IMR-90 (cell line): ENCODE measurements at regions not wholly inside any gene's neighbourhood (a gene's known extent, or its start where the extent isn't known, plus 50 kb on each side); places are given as distances from the start of the nearest gene placed in this dataset.

ENCODE experiments used
- ATAC-seq: fragments of 200-7000 bp; cut with Tn5 transposase; 2 replicates; pipeline ENCODE4 v1.9.1; 2020; ENCODE audit warnings: low read depth, mild to moderate bottlenecking, moderate library complexity
- BruUV-seq: library from RNA; stranded (reverse); fragments of 400-500 nt; replicated peaks from 2 replicates; lab custom pipeline; 2021; lab: Mats Ljungman, UMichigan
- CTCF ChIA-PET: fragments of 300-600 bp; formaldehyde crosslinking; extraction: SDS; loops from one replicate; lab custom pipeline; 2021; ENCODE audit warnings: antibody characterized with exemption; lab: Yijun Ruan, JAX
- POLR2A ChIA-PET: fragments of 300-600 bp; sonication (Branson Sonifier 250); formaldehyde crosslinking; loops from one replicate; lab custom pipeline; 2022; ENCODE audit warnings: antibody characterized with exemption; ENCODE audit not compliant: unreplicated experiment; lab: Charles Lee
- DNase-seq: peaks from one replicate; pipeline ENCODE4 v3.0.0; 2013
- H2AFZ ChIP-seq: replicated peaks from 2 replicates; pipeline ENCODE3; 2013; ENCODE audit warnings: low read length, mild to moderate bottlenecking; ENCODE audit not compliant: poor library complexity
- H2AK5ac ChIP-seq: 2 replicates; pipeline ENCODE4 v1.6.1; 2013; ENCODE audit warnings: low read depth, low read length, inconsistent platforms
- H2AK9ac ChIP-seq: replicated peaks from 2 replicates; pipeline ENCODE3; 2013; ENCODE audit warnings: mild to moderate bottlenecking, low read depth, low read length, moderate library complexity; ENCODE audit not compliant: poor library complexity
- H2BK120ac ChIP-seq: 2 replicates; pipeline ENCODE4 v1.6.1; 2013; ENCODE audit warnings: low read depth, low read length, inconsistent platforms
- H2BK15ac ChIP-seq: 3 replicates; pipeline ENCODE4 v1.6.1; 2013; ENCODE audit warnings: low read depth, low read length, inconsistent platforms
- H2BK20ac ChIP-seq: 2 replicates; pipeline ENCODE4 v1.6.1; 2013; ENCODE audit warnings: low read depth, mild to moderate bottlenecking, inconsistent platforms, low read length, moderate library complexity
- H2BK5ac ChIP-seq: 2 replicates; pipeline ENCODE4 v1.6.1; 2013; ENCODE audit warnings: mild to moderate bottlenecking, low read depth, low read length, inconsistent platforms; ENCODE audit not compliant: poor library complexity, severe bottlenecking
- H3K14ac ChIP-seq: replicated peaks from 2 replicates; pipeline ENCODE4 v1.6.1; 2013; ENCODE audit warnings: low read depth, low read length, inconsistent platforms
- H3K18ac ChIP-seq: 2 replicates; pipeline ENCODE4 v1.6.1; 2013; ENCODE audit warnings: low read depth, low read length, control low read depth
- H3K23ac ChIP-seq: 2 replicates; pipeline ENCODE4 v1.6.1; 2013; ENCODE audit warnings: low read depth, low read length, inconsistent platforms
- H3K27ac ChIP-seq: 2 replicates; pipeline ENCODE4 v1.5.1; 2013; ENCODE audit warnings: mild to moderate bottlenecking, control low read depth, low read length; ENCODE audit not compliant: insufficient read depth
- H3K27me3 ChIP-seq: 2 replicates; pipeline ENCODE4 v1.6.1; 2013; ENCODE audit warnings: low read length; ENCODE audit not compliant: control insufficient read depth, insufficient read depth
- H3K36me3 ChIP-seq: 2 replicates; pipeline ENCODE4 v1.6.1; 2013; ENCODE audit warnings: low read length, mixed read lengths; ENCODE audit not compliant: control insufficient read depth, insufficient read depth
- H3K4ac ChIP-seq: 2 replicates; pipeline ENCODE4 v1.6.1; 2013; ENCODE audit warnings: low read depth, low read length, inconsistent platforms
- H3K4me1 ChIP-seq: 2 replicates; pipeline ENCODE4 v1.6.1; 2013; ENCODE audit warnings: low read length, mixed read lengths; ENCODE audit not compliant: control insufficient read depth, insufficient read depth
- H3K4me2 ChIP-seq: 2 replicates; pipeline ENCODE4 v1.6.1; 2013; ENCODE audit warnings: low read depth, mild to moderate bottlenecking, control low read depth, low read length, moderate library complexity
- H3K4me3 ChIP-seq: 2 replicates; pipeline ENCODE4 v1.5.1; 2013; ENCODE audit warnings: low read depth, mild to moderate bottlenecking, control low read depth, low read length, moderate library complexity; ENCODE audit not compliant: insufficient read depth
- H3K56ac ChIP-seq: 2 replicates; pipeline ENCODE4 v1.6.1; 2013; ENCODE audit warnings: low read length, inconsistent platforms; ENCODE audit not compliant: insufficient read depth; ENCODE audit errors: extremely low read depth
- H3K79me1 ChIP-seq, 2 experiments: 2 replicates each; pipeline ENCODE4 v1.6.1; 2013; ENCODE audit warnings: low read length in 2 of 2, inconsistent platforms in 1 of 2, low read depth in 1 of 2
- H3K9ac ChIP-seq: 2 replicates; pipeline ENCODE4 v1.6.1; 2013; ENCODE audit warnings: low read depth, low read length, control low read depth
- H3K9me1 ChIP-seq: 2 replicates; pipeline ENCODE4 v1.6.1; 2013; ENCODE audit warnings: low read length, inconsistent platforms; ENCODE audit not compliant: insufficient read depth
- H3K9me3 ChIP-seq: 2 replicates; pipeline ENCODE4 v1.6.1; 2013; ENCODE audit warnings: low read length; ENCODE audit not compliant: control insufficient read depth, insufficient read depth
- H4K20me1 ChIP-seq: 2 replicates; pipeline ENCODE4 v1.6.1; 2013; ENCODE audit warnings: low read length, inconsistent platforms; ENCODE audit not compliant: insufficient read depth
- H4K5ac ChIP-seq: 2 replicates; pipeline ENCODE4 v1.6.1; 2013; ENCODE audit warnings: mild to moderate bottlenecking, low read depth, low read length, control low read depth
- H4K8ac ChIP-seq, 2 experiments: 2 replicates each; pipeline ENCODE4 v1.6.1; 2013; ENCODE audit warnings: low read depth in 2 of 2, low read length in 2 of 2, control low read depth in 1 of 2, inconsistent platforms in 1 of 2
- H4K91ac ChIP-seq: 2 replicates; pipeline ENCODE4 v1.6.1; 2013; ENCODE audit warnings: low read depth, low read length, inconsistent platforms; ENCODE audit not compliant: insufficient read depth
- BHLHE40 ChIP-seq: fragments of 150-350 bp; IDR thresholded peaks from 2 replicates; pipeline ENCODE4 v1.6.1; 2016; ENCODE audit warnings: mild to moderate bottlenecking, low read depth, low read length
- CEBPB ChIP-seq: IDR thresholded peaks from 2 replicates; pipeline ENCODE4 v1.6.1; 2012; ENCODE audit warnings: low read depth, low read length, improper control_type of control experiment
- CHD1 ChIP-seq: IDR thresholded peaks from 2 replicates; pipeline ENCODE4 v1.6.1; 2012; ENCODE audit warnings: low read depth, low read length, improper control_type of control experiment
- CTCF ChIP-seq: conservative IDR thresholded peaks from 2 replicates; pipeline ENCODE4 v1.5.1; 2012; ENCODE audit warnings: mild to moderate bottlenecking, low read depth, low read length, improper control_type of control experiment
- ELK1 ChIP-seq: fragments of 150-350 bp; IDR thresholded peaks from 2 replicates; pipeline ENCODE4 v1.6.1; 2016; ENCODE audit warnings: low read depth, mild to moderate bottlenecking, low read length, moderate library complexity, borderline replicate concordance
- FOS ChIP-seq: fragments of 150-350 bp; IDR thresholded peaks from 2 replicates; pipeline ENCODE4 v1.6.1; 2016; ENCODE audit warnings: low read depth, low read length
- MAFK ChIP-seq: IDR thresholded peaks from 2 replicates; pipeline ENCODE4 v1.6.1; 2012; ENCODE audit warnings: low read depth, low read length, improper control_type of control experiment
- MAZ ChIP-seq: IDR thresholded peaks from 2 replicates; pipeline ENCODE4 v1.6.1; 2012; ENCODE audit warnings: low read depth, mild to moderate bottlenecking, low read length, improper control_type of control experiment, moderate library complexity, borderline replicate concordance
- MXI1 ChIP-seq: IDR thresholded peaks from 2 replicates; pipeline ENCODE4 v1.6.1; 2012; ENCODE audit warnings: low read depth, mild to moderate bottlenecking, low read length, moderate library complexity, borderline replicate concordance
- NFE2L2 ChIP-seq: fragments of 150-350 bp; IDR thresholded peaks from 2 replicates; pipeline ENCODE4 v1.6.1; 2016; ENCODE audit warnings: low read depth, mild to moderate bottlenecking, low read length
- POLR2A ChIP-seq: IDR thresholded peaks from 2 replicates; pipeline ENCODE4 v1.6.1; 2012; ENCODE audit warnings: mild to moderate bottlenecking, low read depth, low read length
- RAD21 ChIP-seq: IDR thresholded peaks from 2 replicates; pipeline ENCODE4 v1.6.1; 2012; ENCODE audit warnings: low read length, improper control_type of control experiment
- RCOR1 ChIP-seq: IDR thresholded peaks from 2 replicates; pipeline ENCODE4 v1.6.1; 2012; ENCODE audit warnings: mild to moderate bottlenecking, low read length, improper control_type of control experiment; ENCODE audit not compliant: insufficient replicate concordance
- RFX5 ChIP-seq: IDR thresholded peaks from 2 replicates; pipeline ENCODE4 v1.8.0; 2012; ENCODE audit warnings: low read depth, mild to moderate bottlenecking, low read length, moderate library complexity
- SMC3 ChIP-seq: fragments of 150-350 bp; IDR thresholded peaks from 2 replicates; pipeline ENCODE4 v1.6.1; 2016; ENCODE audit warnings: low read depth, mild to moderate bottlenecking, antibody characterized with exemption, low read length, moderate library complexity
- USF2 ChIP-seq: fragments of 150-350 bp; IDR thresholded peaks from 2 replicates; pipeline ENCODE4 v1.6.1; 2017; ENCODE audit warnings: mild to moderate bottlenecking, antibody characterized with exemption, low read length, low read depth
- WGBS, 2 experiments: methylation state at CpG; one replicate each; pipeline versions ENCODE4 v1.1.5 to v1.1.7; 2013; ENCODE audit warnings: missing lambda C conversion rate in 2 of 2; ENCODE audit not compliant: insufficient read length in 1 of 2; ENCODE audit errors: extremely low coverage in 2 of 2; 5-methylcytosine and 5-hydroxymethylcytosine counted together
- dilution Hi-C: fragments of 300-500 bp; cut with HindIII; formaldehyde crosslinking; loops from one replicate; pipeline ENCODE4 v1.14.3; 2018; ENCODE audit warnings: low sequenced_read_pairs; ENCODE audit not compliant: unreplicated experiment
- in situ Hi-C: fragments of 300-500 bp; cut with MboI; formaldehyde crosslinking; loops from 3 replicates; pipeline ENCODE4 v1.14.3; 2019; ENCODE audit warnings: low sequenced_read_pairs, inconsistent platforms, mixed read lengths
- intact Hi-C: fragments of 100-400 bp; cut with micrococcal nuclease; formaldehyde crosslinking; loops from 2 replicates; pipeline ENCODE4 v1.10.0; 2022

- no peaks in the 10 kb centered on the region for H4K20me1 ChIP-seq
- in situ Hi-C loops, result loop anchor here (10.0 kb wide), 1 partner anchor 56 kb away; no protein-coding TSS in a partner anchor
- CTCF ChIA-PET, result no interaction called here
Observed at GRCh38 chr15:26178640-26179220, 315.6 kb upstream of the ATP10A start.

More at GRCh38 chr15:26178640-26179220, 315.6 kb upstream of the ATP10A start:
- Histone ChIP-seq H2AK5ac (no peak overlapping the region), H3K4ac (no peak overlapping the region), H3K27me3 (no peaks in the 10 kb centered on the region), H3K36me3 (no peaks in the 10 kb centered on the region), H3K4me2 (no peak overlapping the region), H3K9me1 (no peaks in the 10 kb centered on the region), H3K79me1 (no peaks in the 10 kb centered on the region), H3K18ac (no peak overlapping the region), H2BK5ac (no peak overlapping the region), H3K56ac (no peak overlapping the region), H2BK20ac (no peak overlapping the region), H3K9ac (no peak overlapping the region), H3K14ac (no peak overlapping the region), H2BK15ac (no peak overlapping the region), H2BK120ac (no peak overlapping the region), H2AFZ (no peak overlapping the region), H4K5ac (no peak overlapping the region), H2AK9ac (no peak overlapping the region), H3K23ac (no peak overlapping the region), H3K4me3 (no peak overlapping the region), H4K91ac (no peak overlapping the region), H3K4me1 (no peaks in the 10 kb centered on the region), H3K9me3 (peaks cover 2% of the 10 kb centered on the region), H3K27ac (no peak overlapping the region), H4K8ac (no peak overlapping the region)
- TF ChIP-seq FOS (no peak), MAFK (no peak), POLR2A (no peak), ELK1 (no peak), RAD21 (no peak), NFE2L2 (no peak), USF2 (no peak), MXI1 (no peak), MAZ (no peak), RCOR1 (no peak), CTCF (no peak), RFX5 (no peak), CHD1 (no peak), CEBPB (no peak), SMC3 (no peak), BHLHE40 (no peak)
- WGBS, 2 experiments, result 0% methylated on average over 1 of the region's 19 CpGs; no CpG with 5 or more reads in 1 of the 2 experiments
- no peak for DNase-seq
- dilution Hi-C loops, result no loop called here
- POLR2A ChIA-PET, result no interaction called here
- no peak for ATAC-seq
- no TSS peak for BruUV-seq
- intact Hi-C loops, result no loop called here
